DND-41 (cell line): ENCODE measurements at regions not wholly inside any gene's neighbourhood (a gene's known extent, or its start where the extent isn't known, plus 50 kb on each side); places are given as distances from the start of the nearest gene placed in this dataset.

Source experiments
- ATAC-seq: fragments of 200-7000 bp; cut with Tn5 transposase; 3 replicates; pipeline ENCODE4 v1.9.1; 2021; ENCODE audit warnings: low read depth; ENCODE audit not compliant: insufficient read depth
- DNase-seq: peaks from one replicate; pipeline ENCODE4 v3.0.0-alpha.2; 2020
- H2AFZ ChIP-seq: 2 replicates; pipeline ENCODE4 v1.6.0; 2012; ENCODE audit warnings: low read depth, low read length
- H3K27ac ChIP-seq: 2 replicates; pipeline ENCODE4 v1.5.1; 2012; ENCODE audit warnings: low read length, inconsistent platforms
- H3K27me3 ChIP-seq: fragments of 200-600 bp; sonication (generic); 2 replicates; pipeline ENCODE4 v1.6.0; 2012; ENCODE audit warnings: low read length, mild to moderate bottlenecking, inconsistent platforms; ENCODE audit not compliant: insufficient read depth, poor library complexity
- H3K36me3 ChIP-seq: 2 replicates; pipeline ENCODE4 v1.5.1; 2012; ENCODE audit warnings: low read length, inconsistent platforms; ENCODE audit not compliant: insufficient read depth
- H3K4me1 ChIP-seq: 2 replicates; pipeline ENCODE4 v1.5.1; 2012; ENCODE audit warnings: mild to moderate bottlenecking, low read length; ENCODE audit not compliant: insufficient read depth
- H3K4me2 ChIP-seq: 2 replicates; pipeline ENCODE4 v1.6.0; 2012; ENCODE audit warnings: mild to moderate bottlenecking, moderate library complexity, low read length, inconsistent platforms; ENCODE audit not compliant: insufficient read depth
- H3K4me3 ChIP-seq, 2 experiments: fragments of 200-600 bp in 1 of 2; shearing (Covaris generic) in 1 of 2; 2 replicates each; pipeline ENCODE4 v1.5.1; 2012 to 2016; ENCODE audit warnings: inconsistent platforms in 2 of 2, low read length in 2 of 2, mild to moderate bottlenecking in 2 of 2, low read depth in 1 of 2, moderate library complexity in 1 of 2
- H3K79me2 ChIP-seq: 2 replicates; pipeline ENCODE4 v1.6.0; 2012; ENCODE audit warnings: low read length, inconsistent platforms; ENCODE audit not compliant: insufficient read depth
- H3K9ac ChIP-seq: 2 replicates; pipeline ENCODE4 v1.6.0; 2012; ENCODE audit warnings: low read depth, mild to moderate bottlenecking, inconsistent platforms, low read length, moderate library complexity
- H3K9me3 ChIP-seq: 2 replicates; pipeline ENCODE4 v1.5.1; 2012; ENCODE audit warnings: low read length, moderate library complexity, mild to moderate bottlenecking, inconsistent platforms; ENCODE audit not compliant: insufficient read depth, severe bottlenecking
- H4K20me1 ChIP-seq: 2 replicates; pipeline ENCODE4 v1.6.0; 2012; ENCODE audit warnings: low read length; ENCODE audit not compliant: insufficient read depth
- EZH2 ChIP-seq: IDR thresholded peaks from 3 replicates; pipeline ENCODE4 v1.6.1; 2012; ENCODE audit warnings: borderline replicate concordance, low read depth, mild to moderate bottlenecking, moderate library complexity, low read length, inconsistent platforms; ENCODE audit not compliant: severe bottlenecking
- TF ChIP-seq, protein P1 (sequence below): IDR thresholded peaks from 2 replicates; pipeline ENCODE4 v1.5.1; 2012; ENCODE audit warnings: borderline replicate concordance, low read length, moderate library complexity, mild to moderate bottlenecking; ENCODE audit not compliant: poor library complexity, severe bottlenecking; ENCODE audit errors: extremely low read depth

DNA sequence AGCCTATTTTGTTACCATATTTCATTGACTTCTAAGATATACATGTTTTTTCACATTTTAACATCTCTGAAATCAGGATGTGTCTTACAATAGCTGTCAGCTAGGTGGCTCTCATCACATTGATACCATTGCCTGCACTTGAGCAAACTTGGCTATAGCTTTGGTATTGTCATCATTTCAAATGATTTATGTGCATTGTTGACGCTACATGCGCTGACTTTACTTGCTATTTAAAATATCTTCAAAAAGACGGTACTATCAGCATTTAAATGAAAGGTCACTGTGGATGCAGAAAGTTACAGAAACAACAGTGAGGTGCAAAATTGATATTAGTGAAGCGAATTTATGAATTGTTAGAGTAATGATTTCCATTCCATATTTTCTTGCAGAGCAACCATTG, 54.0 kb upstream of the ABHD2 start:
- no peak overlapping the region for H3K27ac ChIP-seq
- no peaks in the 10 kb centered on the region for H4K20me1 ChIP-seq
- no peak overlapping the region for H3K9ac ChIP-seq
- H3K4me2 ChIP-seq, result no peak overlapping the region
- TF ChIP-seq, protein P1, sequence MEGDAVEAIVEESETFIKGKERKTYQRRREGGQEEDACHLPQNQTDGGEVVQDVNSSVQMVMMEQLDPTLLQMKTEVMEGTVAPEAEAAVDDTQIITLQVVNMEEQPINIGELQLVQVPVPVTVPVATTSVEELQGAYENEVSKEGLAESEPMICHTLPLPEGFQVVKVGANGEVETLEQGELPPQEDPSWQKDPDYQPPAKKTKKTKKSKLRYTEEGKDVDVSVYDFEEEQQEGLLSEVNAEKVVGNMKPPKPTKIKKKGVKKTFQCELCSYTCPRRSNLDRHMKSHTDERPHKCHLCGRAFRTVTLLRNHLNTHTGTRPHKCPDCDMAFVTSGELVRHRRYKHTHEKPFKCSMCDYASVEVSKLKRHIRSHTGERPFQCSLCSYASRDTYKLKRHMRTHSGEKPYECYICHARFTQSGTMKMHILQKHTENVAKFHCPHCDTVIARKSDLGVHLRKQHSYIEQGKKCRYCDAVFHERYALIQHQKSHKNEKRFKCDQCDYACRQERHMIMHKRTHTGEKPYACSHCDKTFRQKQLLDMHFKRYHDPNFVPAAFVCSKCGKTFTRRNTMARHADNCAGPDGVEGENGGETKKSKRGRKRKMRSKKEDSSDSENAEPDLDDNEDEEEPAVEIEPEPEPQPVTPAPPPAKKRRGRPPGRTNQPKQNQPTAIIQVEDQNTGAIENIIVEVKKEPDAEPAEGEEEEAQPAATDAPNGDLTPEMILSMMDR, result peak; percentile 21
- TF ChIP-seq EZH2, result no peak
- ATAC-seq (no peak), DNase-seq (no peak)
- no peaks in the 10 kb centered on the region for H3K4me1 ChIP-seq
- no peak overlapping the region for H2AFZ ChIP-seq
- no peaks in the 10 kb centered on the region for H3K36me3 ChIP-seq
- no peaks in the 10 kb centered on the region for H3K27me3 ChIP-seq
- H3K9me3 ChIP-seq, result no peaks in the 10 kb centered on the region
- H3K4me3 ChIP-seq, result no peak overlapping the region
- H3K79me2 ChIP-seq, result no peaks in the 10 kb centered on the region

DNA sequence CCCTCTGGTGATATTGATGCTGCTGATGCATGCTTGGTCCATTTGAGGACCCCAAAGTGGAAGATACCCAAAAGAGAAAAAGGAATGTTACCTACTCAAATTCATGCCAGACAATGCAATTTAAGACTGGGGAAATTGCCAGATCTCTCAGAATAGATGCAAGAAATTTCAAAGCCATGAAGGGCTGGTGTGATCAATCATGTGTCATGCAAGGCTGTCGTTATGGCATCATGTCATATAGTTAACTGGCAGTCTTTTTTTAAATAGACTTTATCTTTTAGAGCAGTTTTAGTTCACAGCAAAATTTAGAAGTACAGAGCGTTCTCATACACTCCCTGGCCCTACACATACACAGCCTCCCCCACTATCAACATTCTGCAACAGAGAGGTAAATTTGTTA, 53.1 kb upstream of the ABHD2 start:
- TF ChIP-seq, protein P1, result no peak
- TF ChIP-seq EZH2, result no peak
- no peaks in the 10 kb centered on the region for H3K79me2 ChIP-seq
- ATAC-seq, result no peak
- H4K20me1 ChIP-seq, result no peaks in the 10 kb centered on the region
- H3K9ac ChIP-seq, result no peak overlapping the region
- no peak overlapping the region for H3K27ac ChIP-seq
- no peak overlapping the region for H3K4me2 ChIP-seq
- no peak overlapping the region for H2AFZ ChIP-seq
- H3K9me3 ChIP-seq, result no peaks in the 10 kb centered on the region
- H3K4me3 ChIP-seq, result no peak overlapping the region
- no peaks in the 10 kb centered on the region for H3K27me3 ChIP-seq
- no peaks in the 10 kb centered on the region for H3K4me1 ChIP-seq
- H3K36me3 ChIP-seq, result no peaks in the 10 kb centered on the region
- DNase-seq, result no peak

DNA sequence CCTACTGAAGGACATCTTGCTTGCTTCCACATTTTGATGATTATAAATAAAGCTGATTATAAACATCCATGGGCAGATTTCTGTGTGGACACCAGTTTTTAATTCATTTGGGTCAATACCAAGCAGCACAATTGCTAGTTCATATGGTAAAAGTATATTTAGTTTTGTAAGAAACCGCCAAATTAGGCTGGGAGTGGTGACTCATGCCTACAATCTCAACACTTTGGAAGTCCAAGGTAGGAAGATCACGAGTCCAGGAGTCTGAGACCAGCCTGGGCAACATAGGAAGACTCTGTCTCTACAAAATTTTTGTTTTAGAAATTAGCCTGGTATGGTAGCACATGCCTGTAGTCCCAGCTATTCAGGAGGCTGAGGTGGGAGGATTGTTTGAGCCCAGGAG, 52.6 kb upstream of the ABHD2 start:
- TF ChIP-seq, protein P1, result no peak
- TF ChIP-seq EZH2, result no peak
- Histone ChIP-seq H3K4me2 (no peak overlapping the region), H3K27ac (no peak overlapping the region), H3K4me3 (no peak overlapping the region), H3K79me2 (no peaks in the 10 kb centered on the region), H2AFZ (no peak overlapping the region), H3K9ac (no peak overlapping the region), H3K27me3 (no peaks in the 10 kb centered on the region), H3K4me1 (peaks cover under 1% of the 10 kb centered on the region; the same call in 1 of the 2 replicates), H3K36me3 (no peaks in the 10 kb centered on the region), H4K20me1 (no peaks in the 10 kb centered on the region), H3K9me3 (no peaks in the 10 kb centered on the region)
- DNase-seq (no peak), ATAC-seq (no peak)

DNA sequence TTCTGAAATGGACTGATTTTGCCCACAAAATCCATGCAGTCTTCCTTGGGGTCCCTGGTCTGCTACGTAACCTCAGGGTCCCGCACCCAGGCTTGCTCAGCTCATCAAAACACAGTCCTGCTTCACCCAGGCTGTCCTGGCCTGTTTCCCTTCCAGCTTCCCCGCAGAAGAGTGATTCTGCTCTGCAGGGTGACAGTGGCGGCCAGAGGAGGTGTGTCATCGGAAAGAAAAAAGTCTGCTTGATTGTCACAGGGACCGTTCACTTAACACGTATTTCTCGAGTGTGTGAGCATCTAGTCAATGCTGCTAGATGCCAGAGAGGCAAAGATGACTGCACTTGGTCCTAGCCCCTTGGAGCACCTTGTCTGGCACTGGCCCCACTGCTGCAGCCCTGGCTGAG, 50.1 kb upstream of the ABHD2 start:
- Histone ChIP-seq H3K27me3 (no peaks in the 10 kb centered on the region), H3K9me3 (no peaks in the 10 kb centered on the region), H3K27ac (no peak overlapping the region), H3K36me3 (no peaks in the 10 kb centered on the region), H3K9ac (no peak overlapping the region), H2AFZ (no peak overlapping the region), H3K4me3 (no peak overlapping the region), H4K20me1 (no peaks in the 10 kb centered on the region), H3K4me2 (no peak overlapping the region), H3K79me2 (no peaks in the 10 kb centered on the region), H3K4me1 (peaks cover 12% of the 10 kb centered on the region; the same call in 1 of the 2 replicates)
- TF ChIP-seq, protein P1, result no peak
- no peak for TF ChIP-seq EZH2
- no peak for DNase-seq
- no peak for ATAC-seq
